Activated T-cell treated with anti-CD3 and anti-CD28 coated beads for 48 hours (primary cell): ENCODE measurements at regions not wholly inside any gene's neighbourhood (a gene's known extent, or its start where the extent isn't known, plus 50 kb on each side); places are given as distances from the start of the nearest gene placed in this dataset.
"Not testable (repeated sequence)": the region's sequence is repeated elsewhere in the genome, so short reads cannot be mapped to it uniquely, and the experiment has no call there.

Experiments
- DNase-seq: peaks from one replicate; pipeline ENCODE4 v3.0.0-alpha.2; 2020; ENCODE audit warnings: low read depth

- no peak for DNase-seq
Measured at GRCh38 chr11:93902921-93903320, 52.5 kb upstream of the VSTM5 start.

GRCh38 chr11:93903989-93904388, 53.6 kb upstream of the VSTM5 start:
- DNase-seq: no peak

- no peak for DNase-seq
Measured at GRCh38 chr11:93904716-93905115, 54.3 kb upstream of the VSTM5 start.

DNA sequence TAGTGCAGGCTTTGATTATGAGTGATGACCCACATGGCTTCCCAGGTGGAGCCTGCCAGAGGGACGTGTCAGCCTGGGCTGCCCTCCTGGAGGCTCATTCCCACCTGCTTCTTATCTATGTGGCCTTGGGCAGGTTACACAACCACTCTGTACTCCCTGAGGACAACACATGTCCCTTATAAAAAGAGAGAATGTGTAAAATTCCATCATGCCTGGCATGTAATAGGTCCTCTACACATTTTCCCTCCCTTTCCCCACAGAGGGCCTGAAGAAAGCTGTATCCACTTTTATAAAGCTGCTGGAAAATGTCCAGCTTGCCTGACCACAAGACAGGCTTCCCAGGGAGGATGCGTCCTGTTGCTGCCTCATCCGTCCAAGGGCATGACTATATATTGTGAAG, 55.0 kb upstream of the VSTM5 start:
- DNase-seq: no peak

DNA sequence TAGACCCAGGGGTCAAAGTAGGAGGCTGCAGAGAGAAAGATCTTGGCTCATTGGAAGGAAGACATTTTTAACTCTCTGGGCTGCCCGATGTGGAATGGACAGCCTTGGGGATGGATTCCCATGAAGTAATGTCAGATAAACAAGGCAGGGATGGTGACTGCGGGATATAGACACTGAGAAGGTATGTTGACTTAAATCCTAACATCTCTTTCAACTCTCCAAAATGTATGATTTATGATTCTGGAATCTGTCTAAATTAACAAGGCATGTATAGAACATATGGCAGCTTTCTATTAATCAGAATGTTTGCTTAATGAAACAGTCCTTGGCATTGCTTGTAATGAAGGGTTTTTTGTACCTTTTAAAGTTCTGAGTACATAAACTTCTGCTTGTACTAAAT, 56.1 kb upstream of the VSTM5 start:
- DNase-seq: no peak

DNA sequence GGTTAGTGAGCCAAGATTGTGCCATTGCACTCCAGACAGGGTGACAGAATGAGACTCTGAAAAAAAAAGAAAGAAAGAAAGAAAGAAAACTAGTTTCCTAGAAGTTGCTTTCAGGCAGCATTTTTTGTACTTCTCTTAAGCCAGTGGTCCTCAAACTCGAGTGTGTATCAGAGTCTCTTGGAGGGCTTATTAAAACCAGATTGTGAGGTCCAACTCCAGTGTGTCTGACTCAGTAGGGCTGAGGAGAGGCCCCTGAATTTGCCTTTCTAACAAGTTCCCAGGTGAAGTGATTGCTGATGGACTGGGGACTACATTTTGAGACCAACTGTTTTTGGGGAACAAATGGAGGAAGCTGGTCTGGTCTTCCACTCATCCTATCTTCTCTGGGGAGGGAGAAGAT, 57.5 kb upstream of the VSTM5 start:
- no peak for DNase-seq

DNA sequence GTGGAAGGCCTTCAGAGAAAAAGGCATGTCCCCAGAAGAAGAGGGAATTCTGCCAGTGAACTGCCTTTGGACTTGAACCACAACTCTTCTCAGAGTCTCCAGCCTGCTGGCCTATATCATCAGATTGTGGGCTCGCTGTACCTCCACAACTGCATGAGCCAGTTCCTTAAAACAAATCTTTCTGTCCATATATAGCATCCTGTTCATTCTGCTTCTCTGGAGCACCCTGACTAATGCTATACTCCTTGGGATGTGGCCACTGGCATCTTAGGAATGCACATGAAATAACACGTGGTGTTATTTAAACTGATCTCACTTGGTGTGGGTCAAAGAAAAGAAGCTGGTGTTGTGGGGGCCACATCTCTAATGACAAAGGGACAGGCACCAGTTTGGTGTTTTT, 58.3 kb upstream of the VSTM5 start:
- DNase-seq: no peak

- DNase-seq: no peak
Measured at GRCh38 chr11:93917673-93918072, 67.3 kb upstream of the VSTM5 start.

DNA sequence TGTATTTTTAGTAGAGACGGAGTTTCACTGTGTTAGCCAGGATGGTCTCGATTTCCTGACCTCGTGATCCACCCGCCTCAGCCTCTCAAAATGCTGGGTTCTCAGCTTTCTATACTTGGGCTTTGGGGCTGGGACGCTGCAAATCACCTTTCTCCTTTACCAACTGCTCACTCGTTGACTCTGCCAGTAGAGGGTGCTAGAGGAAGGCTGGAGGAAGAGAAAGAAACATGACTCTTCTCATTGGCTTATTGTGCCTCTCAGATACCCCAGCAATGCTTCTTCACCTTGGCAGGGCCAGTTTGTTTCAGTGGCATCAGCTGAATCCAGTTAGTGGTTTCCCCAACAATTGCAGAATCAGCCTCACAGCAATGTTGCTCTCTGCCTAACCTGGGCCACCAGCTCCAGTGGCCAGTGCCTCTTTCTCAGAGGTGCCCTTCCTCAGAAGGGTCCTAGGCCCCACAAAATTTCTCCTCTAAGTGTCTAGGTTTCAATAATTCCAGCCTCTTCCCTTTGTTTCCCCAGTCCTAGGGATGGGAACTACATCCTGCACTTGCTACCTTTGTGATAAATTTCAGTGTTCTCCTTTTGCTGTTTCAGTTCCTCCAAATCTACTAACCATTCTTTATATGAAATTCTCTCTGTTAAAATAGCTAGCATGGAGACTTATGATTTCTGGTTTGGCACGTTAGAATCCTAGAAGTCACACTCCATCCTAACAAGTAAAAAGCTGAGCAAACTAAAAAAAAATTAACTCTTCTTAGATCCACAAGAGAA, 71.5 kb upstream of the VSTM5 start:
- peak; percentile 3 for DNase-seq

GRCh38 chr11:93922830-93923229, 72.4 kb upstream of the VSTM5 start:
- no peak for DNase-seq

GRCh38 chr11:93926099-93926498, 75.7 kb upstream of the VSTM5 start:
- DNase-seq: not testable (repeated sequence)

GRCh38 chr11:93929407-93929806, 79.0 kb upstream of the VSTM5 start:
- DNase-seq: no peak

DNA sequence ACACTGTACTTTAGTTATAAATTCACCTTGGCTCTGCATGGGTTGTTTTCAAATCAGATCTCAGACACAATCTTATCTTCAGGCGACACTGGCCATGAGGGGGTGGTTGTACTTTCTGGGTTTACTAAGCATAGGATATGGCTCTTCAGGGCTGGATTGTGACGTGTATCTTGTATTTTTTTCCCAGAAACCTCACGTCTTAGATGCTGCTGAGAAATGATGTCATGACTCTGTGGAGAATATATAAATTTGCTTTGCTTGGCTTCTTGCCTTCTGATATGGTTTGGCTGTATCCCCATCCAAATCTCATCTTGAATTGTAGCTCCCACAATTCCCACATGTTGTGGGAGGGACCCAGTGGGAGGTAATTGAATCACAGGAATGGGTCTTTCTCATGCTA, 82.8 kb upstream of the VSTM5 start:
- DNase-seq: no peak

GRCh38 chr11:93935826-93936225, 85.3 kb upstream of the HEPHL1 start:
- no peak for DNase-seq

- DNase-seq: no peak
Measured at GRCh38 chr11:93936460-93936859, 84.7 kb upstream of the HEPHL1 start.

DNA sequence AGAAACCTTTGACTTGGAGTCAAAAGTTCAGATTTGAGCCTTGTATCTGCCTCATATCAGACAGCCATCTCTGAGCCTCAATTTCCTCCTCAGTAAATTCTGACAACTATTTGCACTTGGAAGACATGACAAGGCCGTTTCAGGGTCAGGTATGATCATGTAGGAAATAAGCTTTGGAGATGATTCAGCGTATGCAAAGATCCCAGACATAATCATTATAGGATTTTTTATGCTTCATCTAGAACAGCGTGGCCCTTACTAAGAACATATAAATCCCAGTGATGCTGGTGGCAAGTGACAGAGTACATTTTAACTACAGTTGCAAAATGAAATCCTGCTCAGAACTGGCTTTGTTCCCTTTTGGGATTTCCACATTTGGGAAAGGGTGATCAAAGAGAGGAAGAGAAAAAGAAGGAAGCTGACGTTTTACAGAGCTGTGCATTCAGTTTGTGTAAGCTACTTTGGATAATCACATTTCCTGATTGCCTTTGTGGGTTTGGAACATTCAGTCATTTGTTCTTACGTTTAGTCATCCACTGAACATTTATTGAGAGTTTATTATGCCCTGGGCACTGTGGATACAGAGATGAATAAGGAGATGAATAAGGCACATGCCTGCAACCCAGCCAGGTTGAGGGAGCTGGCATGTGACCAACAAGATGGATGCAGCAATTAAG, 81.9 kb upstream of the HEPHL1 start:
- no peak for DNase-seq

DNA sequence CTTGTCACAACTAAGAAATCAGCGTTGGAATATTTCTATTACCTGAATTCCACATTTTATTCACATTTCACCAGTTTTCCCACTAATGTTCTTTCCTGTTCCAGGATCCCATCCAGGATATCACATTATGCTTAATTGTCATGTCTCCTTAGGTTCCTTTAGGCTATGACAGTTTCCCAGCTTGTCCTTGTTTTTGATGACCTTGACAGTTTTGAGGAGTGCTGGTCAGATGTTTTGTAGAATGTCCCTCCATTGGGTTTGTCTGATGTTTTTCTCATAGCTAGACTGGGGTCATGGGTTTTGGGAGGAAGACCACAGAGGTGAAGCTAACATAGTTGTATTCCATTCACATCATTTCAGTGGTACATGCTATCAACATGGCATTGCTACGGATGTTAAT, 80.8 kb upstream of the HEPHL1 start:
- no peak for DNase-seq

DNA sequence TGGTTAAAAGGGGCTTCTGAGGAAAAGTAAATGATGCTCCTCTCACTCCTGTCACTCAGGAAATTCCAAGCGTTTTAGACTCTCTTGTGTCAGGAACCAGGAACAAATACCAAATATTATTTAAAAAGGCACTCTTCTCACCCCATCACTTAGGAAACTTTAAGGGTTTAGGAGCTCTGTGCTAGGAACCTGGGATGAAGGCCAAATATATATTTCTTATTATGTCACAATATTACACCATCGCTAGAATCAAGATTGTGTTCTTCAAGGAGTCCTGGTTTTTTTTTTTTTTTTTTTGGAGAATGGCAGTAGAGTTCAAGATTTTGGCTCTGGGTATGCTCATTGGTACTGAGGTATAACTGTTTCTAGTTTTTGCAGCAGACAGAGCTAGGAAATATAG, 79.0 kb upstream of the HEPHL1 start:
- DNase-seq: no peak

- no peak for DNase-seq
Measured at GRCh38 chr11:93945596-93945995, 75.6 kb upstream of the HEPHL1 start.

DNA sequence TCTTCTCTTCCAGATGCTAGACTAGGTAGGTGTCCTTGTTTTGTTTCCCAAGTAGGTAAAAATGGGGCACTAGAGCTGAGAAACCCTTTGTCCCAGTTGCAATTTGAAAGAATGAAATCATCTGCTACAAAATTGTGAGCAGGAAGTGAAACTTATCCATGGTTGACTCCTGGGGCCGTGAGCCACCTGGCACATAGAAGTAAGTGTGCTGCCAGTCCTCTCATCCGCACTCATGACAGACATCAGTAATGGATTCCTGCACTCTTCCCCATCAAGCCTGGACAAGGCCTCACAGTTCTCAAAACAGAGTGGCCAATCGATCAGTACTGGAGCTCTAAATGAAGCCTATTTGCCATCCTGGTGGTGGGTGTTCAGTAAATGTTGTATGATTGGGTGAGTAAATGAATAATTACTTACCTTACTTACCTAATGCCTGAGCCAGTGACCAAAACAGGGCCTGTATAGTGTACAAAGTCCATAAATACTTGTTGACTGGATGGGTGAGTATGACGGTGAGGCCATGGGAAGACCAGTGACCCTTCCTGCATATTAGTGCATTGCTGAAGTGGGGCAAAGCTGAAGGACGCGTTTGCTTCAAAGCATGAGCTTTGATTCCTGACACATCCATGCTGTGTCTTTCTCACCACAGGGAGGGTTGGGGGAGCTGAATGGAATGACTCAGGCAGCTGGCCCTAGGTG, 68.9 kb upstream of the HEPHL1 start:
- no peak for DNase-seq

- DNase-seq: no peak
Measured at GRCh38 chr11:93957397-93957952, 63.7 kb upstream of the HEPHL1 start.

GRCh38 chr11:93958991-93959390, 62.2 kb upstream of the HEPHL1 start:
- DNase-seq: no peak

GRCh38 chr11:93959663-93960062, 61.5 kb upstream of the HEPHL1 start:
- DNase-seq: no peak
